OCI-LY1 (cell line): ENCODE measurements at regions not wholly inside any gene's neighbourhood (a gene's known extent, or its start where the extent isn't known, plus 50 kb on each side); places are given as distances from the start of the nearest gene placed in this dataset.

ENCODE experiments used
- H2AFZ ChIP-seq: fragments of 200-600 bp; sonication (generic), shearing (Covaris generic); 2 replicates; pipeline ENCODE4 v1.6.0; 2014; ENCODE audit warnings: antibody characterized with exemption, mild to moderate bottlenecking, low read length
- H3F3A ChIP-seq: fragments of 200-600 bp; sonication (generic), shearing (Covaris generic); 2 replicates; pipeline ENCODE4 v1.6.0; 2014; ENCODE audit warnings: mild to moderate bottlenecking, antibody characterized with exemption, low read length, moderate library complexity; ENCODE audit not compliant: insufficient read depth
- H3K27ac ChIP-seq: fragments of 200-600 bp; sonication (generic); 2 replicates; pipeline ENCODE4 v1.5.1; 2014; ENCODE audit warnings: low read length, mixed run types, mild to moderate bottlenecking, low read depth; ENCODE audit not compliant: poor library complexity, severe bottlenecking
- H3K27me3 ChIP-seq: fragments of 200-600 bp; sonication (generic); 2 replicates; pipeline ENCODE4 v1.6.0; 2014; ENCODE audit warnings: antibody characterized with exemption, mild to moderate bottlenecking, low read length, moderate library complexity; ENCODE audit not compliant: insufficient read depth
- H3K36me3 ChIP-seq: fragments of 200-600 bp; sonication (generic); 2 replicates; pipeline ENCODE4 v1.6.1; 2014; ENCODE audit warnings: mild to moderate bottlenecking, antibody characterized with exemption, low read length, moderate library complexity, mixed read lengths; ENCODE audit not compliant: insufficient read depth
- H3K4me1 ChIP-seq: fragments of 200-600 bp; sonication (generic); 2 replicates; pipeline ENCODE4 v1.5.1; 2014; ENCODE audit warnings: mild to moderate bottlenecking, low read length, moderate library complexity; ENCODE audit not compliant: insufficient read depth, severe bottlenecking
- H3K4me2 ChIP-seq: fragments of 200-600 bp; sonication (generic), shearing (Covaris generic); 2 replicates; pipeline ENCODE4 v1.6.1; 2014; ENCODE audit warnings: low read length
- H3K4me3 ChIP-seq: fragments of 200-600 bp; sonication (generic); 2 replicates; pipeline ENCODE4 v1.5.1; 2014; ENCODE audit warnings: low read length, low read depth, mild to moderate bottlenecking, mixed read lengths; ENCODE audit not compliant: poor library complexity, severe bottlenecking
- H3K79me2 ChIP-seq: fragments of 200-600 bp; shearing (Covaris generic); 2 replicates; pipeline ENCODE4 v1.6.1; 2016; ENCODE audit warnings: mixed run types, low read length, mixed read lengths; ENCODE audit not compliant: insufficient read depth
- H3K9ac ChIP-seq: fragments of 200-600 bp; sonication (generic), shearing (Covaris generic); 2 replicates; pipeline ENCODE4 v1.6.1; 2014; ENCODE audit warnings: mild to moderate bottlenecking, low read length, mixed read lengths
- H3K9me2 ChIP-seq: fragments of 200-600 bp; sonication (generic), shearing (Covaris generic); 2 replicates; pipeline ENCODE4 v1.6.1; 2014; ENCODE audit warnings: low read depth, mild to moderate bottlenecking, low read length, mixed read lengths
- H3K9me3 ChIP-seq: fragments of 200-600 bp; shearing (Covaris generic); 2 replicates; pipeline ENCODE4 v1.6.1; 2014; ENCODE audit warnings: low read length, mixed read lengths
- H4K20me1 ChIP-seq: fragments of 200-600 bp; sonication (generic), shearing (Covaris generic); 2 replicates; pipeline ENCODE4 v1.6.0; 2016; ENCODE audit warnings: mild to moderate bottlenecking, low read length; ENCODE audit not compliant: insufficient read depth
- CTCF ChIP-seq: fragments of 200-600 bp; sonication (generic), shearing (Covaris generic); IDR thresholded peaks from 2 replicates; pipeline ENCODE4 v1.5.1; 2017; ENCODE audit warnings: mild to moderate bottlenecking, antibody characterized with exemption, low read length, moderate library complexity, mixed read lengths
- EZH2 ChIP-seq: fragments of 200-600 bp; sonication (generic), shearing (Covaris generic); IDR thresholded peaks from 2 replicates; pipeline ENCODE4 v1.8.0; 2017; ENCODE audit warnings: borderline replicate concordance, mixed run types, mild to moderate bottlenecking, antibody characterized with exemption, low read length, moderate library complexity, mixed read lengths

- no peaks in the 10 kb centered on the region for H3K4me1 ChIP-seq
- no peaks in the 10 kb centered on the region for H3F3A ChIP-seq
- no peaks in the 10 kb centered on the region for H4K20me1 ChIP-seq
- no peak overlapping the region for H3K9ac ChIP-seq
- no peak overlapping the region for H2AFZ ChIP-seq
- H3K4me3 ChIP-seq, result no peak overlapping the region
- H3K9me2 ChIP-seq, result no peaks in the 10 kb centered on the region
- H3K9me3 ChIP-seq, result no peaks in the 10 kb centered on the region
- no peaks in the 10 kb centered on the region for H3K27me3 ChIP-seq
- no peak overlapping the region for H3K27ac ChIP-seq
- H3K36me3 ChIP-seq, result no peaks in the 10 kb centered on the region
- TF ChIP-seq EZH2, result no peak
- TF ChIP-seq CTCF, result no peak
- H3K4me2 ChIP-seq, result no peak overlapping the region
- H3K79me2 ChIP-seq, result no peaks in the 10 kb centered on the region
Measured at GRCh38 chr3:117550766-117551165, 841.2 kb downstream of the TUSC7 start.

GRCh38 chr3:117553461-117553860 is 843.9 kb downstream of the TUSC7 start:
- no peaks in the 10 kb centered on the region for H3K4me1 ChIP-seq
- no peaks in the 10 kb centered on the region for H3K9me2 ChIP-seq
- H3K36me3 ChIP-seq, result no peaks in the 10 kb centered on the region
- no peak for TF ChIP-seq CTCF
- no peak for TF ChIP-seq EZH2
- H3K27ac ChIP-seq, result no peak overlapping the region
- H3K79me2 ChIP-seq, result no peaks in the 10 kb centered on the region
- no peaks in the 10 kb centered on the region for H4K20me1 ChIP-seq
- no peaks in the 10 kb centered on the region for H3K27me3 ChIP-seq
- H3K9ac ChIP-seq, result no peak overlapping the region
- no peak overlapping the region for H3K4me3 ChIP-seq
- H2AFZ ChIP-seq, result no peak overlapping the region
- H3K9me3 ChIP-seq, result no peaks in the 10 kb centered on the region
- H3F3A ChIP-seq, result no peaks in the 10 kb centered on the region
- H3K4me2 ChIP-seq, result no peak overlapping the region

- no peak overlapping the region for H2AFZ ChIP-seq
- H3K4me2 ChIP-seq, result no peak overlapping the region
- H3K27me3 ChIP-seq, result no peaks in the 10 kb centered on the region
- H3K4me3 ChIP-seq, result no peak overlapping the region
- no peaks in the 10 kb centered on the region for H3K4me1 ChIP-seq
- H3K9me3 ChIP-seq, result no peaks in the 10 kb centered on the region
- H3K9ac ChIP-seq, result no peak overlapping the region
- H4K20me1 ChIP-seq, result no peaks in the 10 kb centered on the region
- no peaks in the 10 kb centered on the region for H3F3A ChIP-seq
- no peaks in the 10 kb centered on the region for H3K79me2 ChIP-seq
- no peak overlapping the region for H3K27ac ChIP-seq
- TF ChIP-seq EZH2 (no peak), CTCF (no peak)
- H3K36me3 ChIP-seq, result no peaks in the 10 kb centered on the region
- no peaks in the 10 kb centered on the region for H3K9me2 ChIP-seq
Measured at GRCh38 chr3:117556646-117557407, 847.2 kb downstream of the TUSC7 start.
